ENCODE measurements at regions not wholly inside any gene's neighbourhood (a gene's known extent, or its start where the extent isn't known, plus 50 kb on each side); places are given as distances from the start of the nearest gene placed in this dataset.
A peak's percentile ranks its signal among the peaks of the same experiment; 100 is the strongest.

DNA sequence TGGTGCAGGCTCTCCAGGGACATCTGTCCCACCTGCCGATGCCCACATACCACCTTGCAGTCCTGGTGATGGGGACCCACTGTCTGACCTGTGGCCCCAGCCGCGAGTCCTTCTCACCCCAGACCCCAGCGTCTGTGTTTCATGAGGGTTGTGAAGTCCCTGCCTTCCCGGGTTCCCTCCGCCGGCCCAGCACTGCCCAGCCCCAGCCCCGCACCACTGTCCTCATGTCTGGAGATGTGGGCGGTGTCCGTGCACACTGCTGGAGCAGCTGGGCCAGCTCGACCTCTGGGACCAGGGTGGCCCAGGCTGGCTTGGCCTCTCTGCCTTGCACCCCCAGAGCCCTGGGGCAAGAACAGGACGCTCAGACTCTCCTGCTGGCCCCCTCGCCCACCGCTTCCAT lies 199.5 kb upstream of the CIBAR2 start:
- H3K36me3 ChIP-seq: no peaks in the 10 kb centered on the region
- in situ Hi-C loops (cut with MboI; ENCODE audit: low pct_ligation_motif_present in 1 of 4, low pct_unique_long_range_greater_than_20kb in 1 of 4, low sequenced_read_pairs in 3 of 4) (no loop called here), intact Hi-C loops (cut with DNase I; ENCODE audit: low total_unique reads) (no loop called here)
- no peak overlapping the region for H3K4me3 ChIP-seq
- no peaks in the 10 kb centered on the region for H3K27me3 ChIP-seq
- peaks cover 0 to 50% (median 10%) of the 10 kb centered on the region in 4 donors for H3K4me1 ChIP-seq
- no peak for DNase-seq
- no peaks in the 10 kb centered on the region for H3K9me3 ChIP-seq
- no peak for TF ChIP-seq POLR2AphosphoS5 (IDR thresholded peaks at IDR 0.05)
- no peak for TF ChIP-seq EP300 (IDR thresholded peaks at IDR 0.05; ENCODE audit: low read depth)
- no peak for TF ChIP-seq POLR2A (IDR thresholded peaks at IDR 0.05)
- no peak for TF ChIP-seq CTCF (IDR thresholded peaks at IDR 0.05)
- WGBS, 2 donors (ENCODE audit: low coverage in 1 of 2): 91% methylated on average over 12 of the region's 14 CpGs; no CpG with 5 or more reads in 1 of the 2 donors
- no peak overlapping the region for H3K27ac ChIP-seq

- 78 to 100% methylated on average over 1 to 11 of the region's 11 CpGs for WGBS, 2 donors (ENCODE audit: low coverage in 1 of 2)
- no peak for DNase-seq
- peaks cover 0 to 46% (median 8%) of the 10 kb centered on the region in 4 donors for H3K4me1 ChIP-seq
- H3K9me3 ChIP-seq: no peaks in the 10 kb centered on the region
- in situ Hi-C loops (cut with MboI; ENCODE audit: low pct_ligation_motif_present in 1 of 4, low pct_unique_long_range_greater_than_20kb in 1 of 4, low sequenced_read_pairs in 3 of 4) (no loop called here), intact Hi-C loops (cut with DNase I; ENCODE audit: low total_unique reads) (no loop called here)
- no peak overlapping the region for H3K4me3 ChIP-seq
- TF ChIP-seq CTCF (IDR thresholded peaks at IDR 0.05) (no peak), POLR2AphosphoS5 (IDR thresholded peaks at IDR 0.05) (no peak), EP300 (IDR thresholded peaks at IDR 0.05; ENCODE audit: low read depth) (no peak), POLR2A (IDR thresholded peaks at IDR 0.05) (no peak)
- no peak overlapping the region for H3K27ac ChIP-seq
- H3K27me3 ChIP-seq: no peaks in the 10 kb centered on the region
- H3K36me3 ChIP-seq: no peaks in the 10 kb centered on the region
These were observed 199.9 kb upstream of the CIBAR2 start for GRCh38 chr16:85312174-85312573.

DNA sequence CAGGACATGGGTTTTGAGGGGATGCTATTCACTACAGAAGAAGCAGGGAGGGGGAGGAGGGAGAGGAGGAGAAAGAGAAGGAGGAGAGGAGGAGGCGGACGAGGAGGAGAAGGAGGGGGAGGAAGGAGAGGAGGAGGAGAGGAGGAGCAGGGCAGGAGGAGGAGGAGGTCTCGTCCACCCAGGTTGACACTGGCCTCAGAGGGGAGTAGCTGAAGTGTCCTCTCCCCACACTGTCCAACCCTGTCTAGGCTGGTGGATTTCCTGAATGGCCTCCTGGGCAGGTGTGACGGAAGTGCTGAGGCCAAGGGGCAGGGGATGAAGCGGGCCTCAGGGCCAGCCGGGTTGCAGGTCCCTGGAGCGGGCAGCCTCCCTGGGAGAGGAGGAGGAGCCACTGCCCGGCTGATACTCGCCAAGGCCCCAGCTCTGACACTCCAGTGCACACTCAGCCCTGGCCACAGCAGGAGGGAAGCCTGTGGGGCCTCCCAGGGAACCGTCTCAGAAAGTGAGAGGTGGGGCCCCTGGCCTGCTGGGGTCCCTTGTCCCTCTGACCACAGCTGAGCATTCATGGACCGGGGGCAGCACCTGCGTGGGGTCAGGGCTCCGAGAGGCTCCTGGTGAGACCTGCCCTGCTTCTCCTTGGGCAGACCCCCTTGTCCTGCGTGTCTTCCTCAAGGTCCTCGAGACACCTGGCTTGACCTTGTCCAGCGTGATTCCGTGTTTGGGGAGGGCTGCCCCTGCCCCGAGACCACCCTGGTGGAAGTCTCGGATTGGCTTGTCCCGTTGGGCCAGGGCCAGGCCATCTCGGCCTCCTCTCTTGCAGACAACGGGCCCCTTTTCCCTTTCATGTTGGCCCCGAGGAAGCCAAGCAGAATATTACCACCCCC lies 200.6 kb upstream of the CIBAR2 start:
- in situ Hi-C loops (cut with MboI; ENCODE audit: low pct_ligation_motif_present in 1 of 4, low pct_unique_long_range_greater_than_20kb in 1 of 4, low sequenced_read_pairs in 3 of 4): no loop called here
- no peak for DNase-seq

More for the DNA sequence above, 200.6 kb upstream of the CIBAR2 start:
- Histone ChIP-seq H3K27ac (peak overlapping the region in 2 of 4 donors; percentile 10 to 11), H3K36me3 (no peaks in the 10 kb centered on the region), H3K9me3 (no peaks in the 10 kb centered on the region), H3K27me3 (no peaks in the 10 kb centered on the region), H3K4me1 (peaks cover 0 to 42% (median 8%) of the 10 kb centered on the region in 4 donors), H3K4me3 (no peak overlapping the region)
- intact Hi-C loops (cut with DNase I; ENCODE audit: low total_unique reads): no loop called here
- TF ChIP-seq POLR2AphosphoS5 (IDR thresholded peaks at IDR 0.05) (no peak), POLR2A (IDR thresholded peaks at IDR 0.05) (no peak), CTCF (IDR thresholded peaks at IDR 0.05) (no peak), EP300 (IDR thresholded peaks at IDR 0.05; ENCODE audit: low read depth) (no peak)
- WGBS, 2 donors (ENCODE audit: low coverage in 1 of 2): 60 to 66% methylated on average over 3 to 23 of the region's 23 CpGs
